GM13977 (cell line): ENCODE measurements at regions not wholly inside any gene's neighbourhood (a gene's known extent, or its start where the extent isn't known, plus 50 kb on each side); places are given as distances from the start of the nearest gene placed in this dataset.

Experiments used
- DNase-seq: peaks from one replicate; pipeline ENCODE4 v3.0.0; 2012; ENCODE audit warnings: low spot score
- in situ Hi-C: fragments of 300-500 bp; cut with MboI; formaldehyde crosslinking; loops from one replicate; pipeline ENCODE4 v1.12.0; 2022; ENCODE audit warnings: low sequenced_read_pairs, low pct_unique_long_range_greater_than_20kb, mixed read lengths, inconsistent platforms; ENCODE audit not compliant: unreplicated experiment
- TF ChIP-seq, protein P1 (sequence below): IDR thresholded peaks from 2 replicates; pipeline ENCODE4 v1.5.1; 2012; ENCODE audit warnings: mild to moderate bottlenecking, control low read depth; ENCODE audit not compliant: insufficient read depth; ENCODE audit errors: extremely low read depth, missing control alignments

DNA sequence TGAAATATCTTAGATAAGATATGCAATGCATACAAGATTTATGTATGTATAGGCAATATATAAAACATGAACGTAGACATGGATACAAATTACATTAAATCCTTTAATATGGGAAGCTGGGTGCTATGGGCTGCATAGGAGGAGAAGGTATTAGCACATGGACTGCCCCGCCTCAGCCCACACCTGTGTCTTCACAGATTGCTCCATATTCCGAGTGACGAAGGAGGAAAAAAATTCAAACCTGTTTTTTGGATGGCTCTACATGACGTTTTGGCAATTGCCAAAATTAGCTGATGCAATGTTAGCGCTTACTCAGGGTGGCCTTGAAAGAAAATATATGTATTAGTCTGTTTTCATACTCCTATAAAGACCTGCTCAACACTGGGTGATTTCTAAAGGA, 223.4 kb upstream of the SLCO3A1 start:
- DNase-seq: no peak
- in situ Hi-C loops: no loop called here
- TF ChIP-seq, protein P1, sequence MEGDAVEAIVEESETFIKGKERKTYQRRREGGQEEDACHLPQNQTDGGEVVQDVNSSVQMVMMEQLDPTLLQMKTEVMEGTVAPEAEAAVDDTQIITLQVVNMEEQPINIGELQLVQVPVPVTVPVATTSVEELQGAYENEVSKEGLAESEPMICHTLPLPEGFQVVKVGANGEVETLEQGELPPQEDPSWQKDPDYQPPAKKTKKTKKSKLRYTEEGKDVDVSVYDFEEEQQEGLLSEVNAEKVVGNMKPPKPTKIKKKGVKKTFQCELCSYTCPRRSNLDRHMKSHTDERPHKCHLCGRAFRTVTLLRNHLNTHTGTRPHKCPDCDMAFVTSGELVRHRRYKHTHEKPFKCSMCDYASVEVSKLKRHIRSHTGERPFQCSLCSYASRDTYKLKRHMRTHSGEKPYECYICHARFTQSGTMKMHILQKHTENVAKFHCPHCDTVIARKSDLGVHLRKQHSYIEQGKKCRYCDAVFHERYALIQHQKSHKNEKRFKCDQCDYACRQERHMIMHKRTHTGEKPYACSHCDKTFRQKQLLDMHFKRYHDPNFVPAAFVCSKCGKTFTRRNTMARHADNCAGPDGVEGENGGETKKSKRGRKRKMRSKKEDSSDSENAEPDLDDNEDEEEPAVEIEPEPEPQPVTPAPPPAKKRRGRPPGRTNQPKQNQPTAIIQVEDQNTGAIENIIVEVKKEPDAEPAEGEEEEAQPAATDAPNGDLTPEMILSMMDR: no peak

DNA sequence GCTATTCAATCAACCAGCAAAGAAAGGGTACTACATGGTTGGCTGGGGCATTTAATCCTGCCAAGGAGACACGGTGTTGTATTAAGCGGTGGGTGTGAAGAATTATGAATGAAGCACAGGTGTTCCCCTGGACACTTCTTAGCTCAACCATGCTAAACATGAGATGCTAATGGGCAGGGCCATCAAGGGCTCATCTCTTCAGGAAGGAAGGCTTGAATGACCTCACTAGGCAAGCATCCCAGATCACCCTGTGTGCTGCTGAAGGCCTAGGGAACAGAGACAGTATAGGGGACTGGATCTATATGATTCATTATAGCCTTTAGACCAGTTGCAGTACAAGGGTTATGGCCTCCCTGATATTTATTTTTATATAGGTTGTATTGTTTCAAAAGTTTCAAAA, 221.3 kb upstream of the SLCO3A1 start:
- no peak for DNase-seq
- TF ChIP-seq, protein P1: no peak
- in situ Hi-C loops: no loop called here

- in situ Hi-C loops: no loop called here
- no peak for DNase-seq
- TF ChIP-seq, protein P1: no peak
Observed at GRCh38 chr15:91632981-91633380, 220.5 kb upstream of the SLCO3A1 start.

GRCh38 chr15:91634179-91634578, 219.3 kb upstream of the SLCO3A1 start:
- in situ Hi-C loops: no loop called here
- no peak for DNase-seq
- TF ChIP-seq, protein P1: no peak

DNA sequence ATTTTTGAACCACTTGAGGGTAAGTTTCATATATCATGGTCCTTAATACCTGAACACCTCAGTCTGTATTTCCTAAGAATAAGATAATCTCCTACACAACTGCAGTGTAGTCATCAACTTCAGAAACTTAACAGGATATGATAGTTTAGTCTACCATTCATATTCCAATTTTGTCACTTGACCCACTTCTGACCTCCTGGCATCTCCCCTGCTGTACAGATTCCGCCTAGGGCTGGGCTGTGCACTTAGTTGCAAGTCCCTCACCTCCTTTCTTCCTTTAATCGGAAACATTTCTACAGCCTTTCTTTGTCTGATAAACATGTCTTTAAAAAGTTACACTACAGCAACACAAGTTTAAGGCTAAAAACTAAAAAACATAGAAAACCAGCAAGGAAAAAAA, 218.4 kb upstream of the SLCO3A1 start:
- no peak for DNase-seq
- in situ Hi-C loops: no loop called here
- TF ChIP-seq, protein P1: no peak

- DNase-seq: no peak
- in situ Hi-C loops: no loop called here
- TF ChIP-seq, protein P1: no peak
Observed at GRCh38 chr15:91635641-91636040, 217.9 kb upstream of the SLCO3A1 start.

GRCh38 chr15:91649016-91649415, 204.5 kb upstream of the SLCO3A1 start:
- TF ChIP-seq, protein P1: no peak
- in situ Hi-C loops: no loop called here
- no peak for DNase-seq
